ENCODE measurements at regions not wholly inside any gene's neighbourhood (a gene's known extent, or its start where the extent isn't known, plus 50 kb on each side); places are given as distances from the start of the nearest gene placed in this dataset.

DNA sequence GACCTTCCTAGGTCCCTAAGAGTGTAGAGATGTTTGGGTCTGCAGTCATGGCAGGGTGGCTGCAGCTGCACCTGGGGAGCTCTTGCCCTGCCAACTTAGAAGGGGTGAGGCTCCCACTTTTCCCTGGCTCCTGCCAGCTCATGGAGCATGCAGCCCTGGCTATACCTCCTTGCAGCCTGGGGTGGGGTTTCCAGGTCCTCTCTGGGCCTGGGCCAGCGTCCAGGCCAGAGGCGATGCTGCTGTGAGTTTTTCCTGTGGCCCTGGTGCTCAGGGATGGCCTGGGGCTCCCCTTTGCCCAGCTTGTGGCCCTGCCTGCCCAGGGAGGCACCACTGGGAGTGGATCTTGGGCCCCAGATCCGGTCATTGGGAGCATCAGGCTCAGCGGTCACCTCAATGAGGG is 109.8 kb upstream of the FAM180A start:
- Histone ChIP-seq H3K4me1 (ENCODE audit: low read length) (peaks cover 8% of the 10 kb centered on the region; the same call in 1 of the 2 replicates), H3F3A (ENCODE audit: insufficient read depth, low read length) (0 out of 2 replicates have a peak, but pooled peaks cover 3% of the 10 kb centered on the region)

DNA sequence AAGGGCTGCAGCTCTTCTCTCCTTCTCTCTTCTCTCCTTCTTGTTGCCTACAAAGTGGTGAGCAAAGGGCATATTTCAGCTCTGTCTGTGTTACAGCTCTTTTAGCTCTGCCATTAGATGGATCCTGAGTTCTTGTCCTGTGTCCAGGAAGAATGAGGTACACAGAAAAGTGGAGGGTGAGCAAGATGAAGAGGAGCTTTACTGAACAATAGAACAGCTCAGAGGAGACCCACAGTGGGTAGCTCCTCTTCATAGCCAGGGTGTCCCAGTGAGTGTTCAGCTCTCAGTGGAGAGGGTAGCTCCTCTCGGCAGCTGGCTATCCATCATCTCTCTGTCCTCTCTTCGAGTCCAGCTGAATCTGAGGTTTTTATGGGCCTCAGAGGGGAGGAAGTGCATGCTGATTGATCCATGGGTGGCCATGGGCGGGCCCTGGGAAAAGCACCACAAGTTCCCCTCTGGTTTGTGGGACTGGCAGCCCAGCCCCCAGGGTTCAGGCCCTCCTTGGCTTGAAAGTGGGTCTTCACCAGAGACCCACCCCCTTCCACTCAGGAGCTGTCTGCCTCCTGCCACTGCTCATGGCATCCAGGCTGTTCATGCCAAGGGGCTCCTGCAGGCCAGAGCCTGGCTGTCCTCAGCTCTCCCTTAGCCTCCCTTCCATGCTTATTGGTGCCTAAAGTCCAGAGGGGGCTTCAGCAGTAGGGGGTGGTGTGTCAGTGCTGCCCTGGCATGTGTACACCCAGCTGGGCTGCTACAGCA is 109.1 kb upstream of the FAM180A start:
- no peaks in the 10 kb centered on the region for H3K36me3 ChIP-seq (replicated peaks; ENCODE audit: insufficient read depth, low read length)
- no peak for TF ChIP-seq EZH2phosphoT487 (IDR thresholded peaks at IDR 0.05; ENCODE audit: low read length)
- TF ChIP-seq, protein P1, sequence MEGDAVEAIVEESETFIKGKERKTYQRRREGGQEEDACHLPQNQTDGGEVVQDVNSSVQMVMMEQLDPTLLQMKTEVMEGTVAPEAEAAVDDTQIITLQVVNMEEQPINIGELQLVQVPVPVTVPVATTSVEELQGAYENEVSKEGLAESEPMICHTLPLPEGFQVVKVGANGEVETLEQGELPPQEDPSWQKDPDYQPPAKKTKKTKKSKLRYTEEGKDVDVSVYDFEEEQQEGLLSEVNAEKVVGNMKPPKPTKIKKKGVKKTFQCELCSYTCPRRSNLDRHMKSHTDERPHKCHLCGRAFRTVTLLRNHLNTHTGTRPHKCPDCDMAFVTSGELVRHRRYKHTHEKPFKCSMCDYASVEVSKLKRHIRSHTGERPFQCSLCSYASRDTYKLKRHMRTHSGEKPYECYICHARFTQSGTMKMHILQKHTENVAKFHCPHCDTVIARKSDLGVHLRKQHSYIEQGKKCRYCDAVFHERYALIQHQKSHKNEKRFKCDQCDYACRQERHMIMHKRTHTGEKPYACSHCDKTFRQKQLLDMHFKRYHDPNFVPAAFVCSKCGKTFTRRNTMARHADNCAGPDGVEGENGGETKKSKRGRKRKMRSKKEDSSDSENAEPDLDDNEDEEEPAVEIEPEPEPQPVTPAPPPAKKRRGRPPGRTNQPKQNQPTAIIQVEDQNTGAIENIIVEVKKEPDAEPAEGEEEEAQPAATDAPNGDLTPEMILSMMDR (IDR thresholded peaks at IDR 0.05; ENCODE audit: low read length): no peak
- TF ChIP-seq EZH2 (optimal IDR thresholded peaks at IDR 0.05; ENCODE audit: low read depth, low read length): no peak
- no peak overlapping the region for H3K4me3 ChIP-seq (ENCODE audit: low read length)
- H3K27me3 ChIP-seq (replicated peaks; ENCODE audit: insufficient read depth, low read length): no peaks in the 10 kb centered on the region
- no peak overlapping the region for H3K4me2 ChIP-seq (ENCODE audit: low read depth, low read length)
- peaks cover 8% of the 10 kb centered on the region; the same call in 1 of the 2 replicates for H3K4me1 ChIP-seq (ENCODE audit: low read length)
- no peak overlapping the region for H3K9ac ChIP-seq (ENCODE audit: low read length)
- H3K9me2 ChIP-seq (replicated peaks; ENCODE audit: insufficient read depth, low read length): no peaks in the 10 kb centered on the region
- H3K79me2 ChIP-seq (ENCODE audit: low read length): no peaks in the 10 kb centered on the region
- H3K9me3 ChIP-seq (replicated peaks; ENCODE audit: insufficient read depth, low read length): no peaks in the 10 kb centered on the region
- H2AFZ ChIP-seq (ENCODE audit: low read length): no peak overlapping the region
- H3K27ac ChIP-seq (ENCODE audit: low read length): no peak overlapping the region
- no peaks in the 10 kb centered on the region for H4K20me1 ChIP-seq (ENCODE audit: insufficient read depth, low read length)
- no peak for DNase-seq
- 0 out of 2 replicates have a peak, but pooled peaks cover 3% of the 10 kb centered on the region for H3F3A ChIP-seq (ENCODE audit: insufficient read depth, low read length)

More for the DNA sequence above, 109.8 kb upstream of the FAM180A start:
- H3K4me3 ChIP-seq (ENCODE audit: low read length): no peak overlapping the region
- TF ChIP-seq EZH2phosphoT487 (IDR thresholded peaks at IDR 0.05; ENCODE audit: low read length): no peak
- TF ChIP-seq, protein P1 (IDR thresholded peaks at IDR 0.05; ENCODE audit: low read length): no peak
- no peak for TF ChIP-seq EZH2 (optimal IDR thresholded peaks at IDR 0.05; ENCODE audit: low read depth, low read length)
- DNase-seq: no peak
- H3K9me3 ChIP-seq (replicated peaks; ENCODE audit: insufficient read depth, low read length): no peaks in the 10 kb centered on the region
- H3K79me2 ChIP-seq (ENCODE audit: low read length): no peaks in the 10 kb centered on the region
- H3K36me3 ChIP-seq (replicated peaks; ENCODE audit: insufficient read depth, low read length): no peaks in the 10 kb centered on the region
- H3K9me2 ChIP-seq (replicated peaks; ENCODE audit: insufficient read depth, low read length): no peaks in the 10 kb centered on the region
- no peak overlapping the region for H3K9ac ChIP-seq (ENCODE audit: low read length)
- no peak overlapping the region for H2AFZ ChIP-seq (ENCODE audit: low read length)
- H3K27ac ChIP-seq (ENCODE audit: low read length): no peak overlapping the region
- H3K4me2 ChIP-seq (ENCODE audit: low read depth, low read length): no peak overlapping the region
- no peaks in the 10 kb centered on the region for H3K27me3 ChIP-seq (replicated peaks; ENCODE audit: insufficient read depth, low read length)
- H4K20me1 ChIP-seq (ENCODE audit: insufficient read depth, low read length): no peaks in the 10 kb centered on the region

- H3K27me3 ChIP-seq (replicated peaks; ENCODE audit: insufficient read depth, low read length): no peaks in the 10 kb centered on the region
These were observed 107.9 kb upstream of the FAM180A start for GRCh38 chr7:135856356-135857144.

More at GRCh38 chr7:135856356-135857144, 107.9 kb upstream of the FAM180A start:
- no peak for DNase-seq
- 0 out of 2 replicates have a peak, but pooled peaks cover 3% of the 10 kb centered on the region for H3F3A ChIP-seq (ENCODE audit: insufficient read depth, low read length)
- no peak overlapping the region for H3K4me3 ChIP-seq (ENCODE audit: low read length)
- no peaks in the 10 kb centered on the region for H3K79me2 ChIP-seq (ENCODE audit: low read length)
- H3K9me2 ChIP-seq (replicated peaks; ENCODE audit: insufficient read depth, low read length): no peaks in the 10 kb centered on the region
- H3K36me3 ChIP-seq (replicated peaks; ENCODE audit: insufficient read depth, low read length): no peaks in the 10 kb centered on the region
- H2AFZ ChIP-seq (ENCODE audit: low read length): no peak overlapping the region
- no peak overlapping the region for H3K4me2 ChIP-seq (ENCODE audit: low read depth, low read length)
- peaks cover 8% of the 10 kb centered on the region; the same call in 1 of the 2 replicates for H3K4me1 ChIP-seq (ENCODE audit: low read length)
- H4K20me1 ChIP-seq (ENCODE audit: insufficient read depth, low read length): no peaks in the 10 kb centered on the region
- H3K27ac ChIP-seq (ENCODE audit: low read length): no peak overlapping the region
- no peaks in the 10 kb centered on the region for H3K9me3 ChIP-seq (replicated peaks; ENCODE audit: insufficient read depth, low read length)
- TF ChIP-seq EZH2 (optimal IDR thresholded peaks at IDR 0.05; ENCODE audit: low read depth, low read length): no peak
- TF ChIP-seq, protein P1 (IDR thresholded peaks at IDR 0.05; ENCODE audit: low read length): no peak
- TF ChIP-seq EZH2phosphoT487 (IDR thresholded peaks at IDR 0.05; ENCODE audit: low read length): no peak
- no peak overlapping the region for H3K9ac ChIP-seq (ENCODE audit: low read length)

All from MM.1S (cell line).